Fibroblast of peridontal ligament (primary cell): ENCODE measurements at regions not wholly inside any gene's neighbourhood (a gene's known extent, or its start where the extent isn't known, plus 50 kb on each side); places are given as distances from the start of the nearest gene placed in this dataset.

Experiments
- DNase-seq: peaks from one replicate; pipeline ENCODE4 v3.0.0-alpha.2; 2010; ENCODE audit errors: extremely low read depth

DNA sequence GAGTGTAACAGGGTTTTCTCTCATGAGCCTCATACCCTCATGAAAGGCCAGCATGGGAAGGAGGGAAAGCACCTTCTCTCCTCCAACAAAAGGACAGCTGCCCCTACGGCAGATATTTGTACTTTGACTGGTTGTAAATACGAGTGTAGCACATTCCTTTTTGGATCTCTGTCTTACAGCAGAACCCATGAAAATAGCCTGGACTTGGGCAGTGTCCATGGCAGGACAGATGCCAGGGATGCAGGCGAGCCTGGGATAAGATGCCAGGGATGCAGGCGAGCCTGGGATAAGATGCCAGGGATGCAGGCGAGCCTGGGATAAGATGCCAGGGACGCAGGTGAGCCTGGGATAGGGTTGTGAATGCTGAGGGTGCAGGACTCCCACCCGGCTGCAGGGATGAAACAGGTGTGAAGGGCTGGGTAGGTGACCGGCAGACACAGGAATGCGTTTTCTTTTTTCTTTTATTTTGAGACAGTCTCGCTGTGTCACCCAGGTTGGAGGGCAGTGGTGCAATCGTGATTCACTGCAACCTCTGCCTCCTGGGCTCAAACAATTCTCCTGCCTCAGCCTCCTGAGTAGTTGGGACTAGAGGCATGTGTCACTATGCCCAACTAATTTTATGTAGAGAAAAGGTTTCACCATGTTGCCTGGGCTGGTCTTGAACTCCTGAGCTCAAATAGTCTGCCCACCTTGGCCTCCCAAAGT lies 120.0 kb downstream of the BEGAIN start:
- no peak for DNase-seq

DNA sequence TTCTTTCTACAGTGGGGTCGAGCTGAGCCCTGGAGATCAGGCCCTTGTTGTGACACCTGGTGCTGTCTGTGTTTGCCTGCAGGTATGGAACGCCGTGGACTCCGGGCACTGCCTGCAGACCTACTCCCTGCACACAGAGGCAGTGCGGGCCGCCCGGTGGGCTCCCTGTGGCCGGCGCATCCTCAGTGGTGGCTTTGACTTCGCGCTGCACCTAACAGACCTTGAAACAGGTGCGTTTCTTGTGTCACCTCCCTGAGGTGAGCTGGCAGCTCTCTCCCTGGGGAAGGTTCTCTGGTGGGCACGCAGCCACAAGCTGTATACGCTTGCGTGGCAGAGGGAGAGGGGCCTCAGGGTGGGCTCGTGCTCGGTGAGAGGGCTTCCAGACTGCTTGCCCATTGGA lies 119.3 kb downstream of the BEGAIN start:
- no peak for DNase-seq

DNA sequence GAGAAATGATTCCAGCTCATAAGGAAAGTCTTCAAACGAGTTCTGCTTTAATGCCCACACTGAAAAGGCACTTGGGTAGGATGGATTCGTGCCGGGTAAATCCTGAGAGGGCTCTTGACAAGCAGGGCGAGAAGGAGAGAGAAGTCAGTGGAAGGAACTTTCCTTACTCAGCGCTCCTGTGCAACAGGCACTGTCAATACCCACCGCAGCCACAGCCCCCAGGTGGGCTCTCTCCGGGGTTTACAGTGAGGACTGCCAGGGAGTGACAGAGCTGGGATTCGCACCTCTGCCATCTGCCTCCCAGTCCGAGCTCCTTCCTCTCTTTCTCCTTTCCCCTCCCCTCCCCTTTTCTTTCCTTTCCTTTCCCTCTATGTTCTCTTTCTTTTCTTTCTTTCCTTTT lies 118.7 kb downstream of the BEGAIN start:
- no peak for DNase-seq

DNA sequence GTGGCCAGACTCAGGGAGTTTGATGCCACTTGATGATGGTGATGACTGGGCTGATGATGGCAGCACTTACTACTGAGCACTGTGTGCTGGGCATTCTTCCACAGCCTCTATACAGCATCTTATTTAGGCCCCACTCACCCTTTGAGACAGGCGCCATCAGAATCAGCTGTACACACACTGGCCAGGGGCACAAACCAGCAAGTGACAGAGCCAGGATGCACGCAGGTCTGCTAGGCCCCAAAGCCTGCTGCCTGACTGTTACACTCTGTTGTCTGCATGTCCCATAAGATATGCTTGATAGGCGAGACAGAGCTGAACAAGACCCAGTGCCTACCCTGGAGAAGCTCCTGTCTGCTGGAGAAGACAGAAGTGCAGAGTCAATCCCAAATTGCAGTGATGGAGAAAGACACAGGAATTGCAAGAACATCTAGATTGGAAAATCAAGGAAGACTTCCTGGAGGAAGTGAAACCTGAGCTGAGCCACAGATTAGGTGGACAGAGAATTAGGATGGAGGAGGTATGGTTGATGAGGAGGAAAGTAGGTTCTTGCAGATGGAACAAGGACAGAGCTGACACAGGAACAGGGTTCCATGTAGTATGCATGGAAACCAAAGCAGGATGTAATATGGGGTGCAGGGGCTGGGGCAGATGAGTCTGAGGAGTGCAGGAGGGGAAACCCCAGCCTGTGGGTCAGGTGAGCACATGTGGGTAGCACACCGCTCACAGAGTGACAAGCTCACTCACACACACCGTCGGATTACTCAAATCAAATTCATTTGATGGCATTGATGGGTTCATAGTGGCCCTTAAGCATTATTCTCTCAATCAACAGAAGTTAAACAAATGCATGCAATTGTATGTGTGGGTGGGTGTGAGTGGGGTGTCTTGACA lies 117.3 kb downstream of the BEGAIN start:
- DNase-seq = no peak

DNA sequence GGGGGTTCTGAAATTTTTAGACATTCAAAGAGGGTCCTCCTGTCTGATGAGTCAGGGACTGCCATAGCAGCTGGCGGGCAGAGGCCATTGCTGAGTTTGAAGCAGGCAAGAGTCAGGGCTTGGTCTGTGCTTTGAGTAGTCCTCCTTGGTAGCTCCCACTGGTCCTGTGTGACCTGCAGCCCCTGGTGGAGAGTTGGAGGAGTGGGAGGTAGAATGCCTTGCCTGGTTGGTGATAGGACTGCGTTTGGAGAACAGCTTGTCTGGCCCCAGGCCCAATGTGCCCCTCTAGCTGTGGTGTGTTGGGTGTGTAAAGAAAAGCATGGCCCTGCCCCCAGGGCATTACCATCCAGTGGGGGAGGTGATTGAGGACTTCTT lies 116.7 kb downstream of the BEGAIN start:
- DNase-seq = no peak

DNA sequence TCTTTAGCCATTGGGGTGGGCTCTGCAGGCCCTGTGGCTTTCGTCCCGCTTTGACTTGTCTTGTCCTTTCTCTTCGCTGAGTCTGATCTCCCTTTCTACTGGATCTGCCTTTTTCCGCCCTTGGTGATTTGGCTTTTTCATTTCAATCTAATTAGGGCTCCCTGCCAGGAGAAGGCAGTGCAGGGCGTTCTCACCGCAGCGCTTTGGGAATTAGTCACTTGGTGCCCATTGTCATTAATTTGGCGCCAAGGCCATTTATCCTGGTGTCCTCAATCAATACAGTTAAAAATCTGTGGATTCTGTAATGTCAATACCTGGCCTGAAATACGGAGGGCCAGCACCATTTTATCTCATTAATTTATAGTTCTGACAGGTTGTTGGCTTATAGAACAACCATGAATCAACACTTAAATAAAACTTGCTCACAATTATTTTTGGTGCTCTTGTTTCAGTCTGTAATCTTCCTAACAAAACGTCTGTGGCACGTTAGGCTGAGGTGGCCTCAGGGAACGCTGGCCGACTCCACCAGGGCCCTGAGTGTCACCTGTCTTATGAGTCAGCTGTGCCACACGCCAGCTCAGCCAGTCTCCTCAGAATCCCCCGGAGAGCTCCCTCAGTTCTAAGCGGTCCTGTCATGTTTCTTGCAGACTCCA lies 115.7 kb downstream of the BEGAIN start:
- DNase-seq = no peak

DNA sequence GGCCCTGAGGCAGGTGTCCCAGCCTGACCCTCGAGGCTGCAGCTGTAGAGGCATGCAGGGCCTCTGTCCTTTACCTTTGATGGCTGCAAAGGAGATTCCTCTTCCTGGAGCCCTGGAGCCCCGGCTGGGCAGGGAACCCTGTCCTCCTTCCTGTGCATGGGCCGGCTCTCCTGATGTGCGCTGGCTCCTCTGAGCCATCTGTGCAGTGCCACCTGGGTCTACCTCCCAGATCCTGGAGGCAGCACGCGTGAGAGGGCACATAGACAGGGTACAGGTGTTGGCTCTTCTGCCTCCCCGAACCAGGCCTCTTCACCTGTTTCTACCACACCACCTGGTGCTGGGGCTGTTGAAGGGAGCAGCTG lies 115.1 kb downstream of the BEGAIN start:
- DNase-seq = no peak

DNA sequence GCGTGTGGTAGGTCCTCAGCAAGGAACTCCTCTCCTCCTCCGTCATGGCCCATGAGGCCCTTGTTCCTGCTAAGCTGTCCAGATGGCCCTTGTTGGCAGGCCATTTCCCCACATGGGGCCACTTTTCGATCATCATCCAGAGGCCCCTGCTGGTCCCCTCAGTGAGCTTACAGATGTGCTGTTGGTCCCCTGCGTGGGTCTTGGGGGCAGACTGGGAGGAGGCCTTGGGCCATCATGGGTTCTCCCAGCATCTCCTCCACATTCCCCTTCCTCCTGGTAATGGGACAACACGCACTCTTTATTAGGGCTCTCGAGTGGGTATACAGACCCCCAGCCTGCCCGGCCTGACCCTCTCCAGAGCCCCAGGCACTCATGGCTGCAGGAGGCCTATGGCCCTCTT lies 114.7 kb downstream of the BEGAIN start:
- no peak for DNase-seq

DNA sequence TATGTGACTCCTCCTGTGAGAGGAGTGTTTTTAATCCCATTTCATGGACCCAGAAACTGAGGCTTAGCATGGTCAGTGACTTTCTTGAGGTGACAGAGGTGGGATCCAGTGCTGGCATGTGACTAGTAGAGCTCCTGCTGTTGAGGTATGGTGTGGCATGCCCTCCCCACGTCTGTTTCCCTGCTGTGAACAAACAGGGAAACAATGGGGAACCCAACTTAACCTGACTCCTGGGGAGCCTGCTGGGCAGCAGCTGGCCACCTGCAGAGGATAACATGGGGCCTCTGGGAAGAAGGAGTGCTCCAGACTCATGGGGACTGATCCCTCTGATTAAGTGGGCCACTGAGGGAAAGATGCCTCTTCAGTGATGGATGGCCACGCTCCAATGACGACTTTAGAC lies 114.0 kb downstream of the BEGAIN start:
- no peak for DNase-seq

DNA sequence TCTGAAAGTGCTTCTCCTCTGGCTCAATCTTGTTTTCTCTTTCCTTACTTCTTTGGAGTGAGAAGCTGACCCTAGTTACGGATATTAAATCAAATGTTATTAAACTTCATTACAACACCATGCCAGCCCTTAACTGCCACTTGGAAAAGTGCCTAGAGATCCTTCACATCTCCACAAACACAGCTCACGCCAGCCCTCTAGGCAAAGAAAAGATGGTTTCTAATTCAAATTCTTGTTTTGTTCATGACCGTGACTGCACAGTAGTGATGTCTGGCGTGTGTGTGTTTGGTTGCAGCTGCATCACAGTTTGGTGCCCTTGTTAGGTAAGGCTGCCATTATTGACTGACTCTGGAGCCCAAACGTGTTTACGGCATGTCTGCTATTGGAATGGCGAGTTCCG lies 113.0 kb downstream of the BEGAIN start:
- DNase-seq = no peak

DNA sequence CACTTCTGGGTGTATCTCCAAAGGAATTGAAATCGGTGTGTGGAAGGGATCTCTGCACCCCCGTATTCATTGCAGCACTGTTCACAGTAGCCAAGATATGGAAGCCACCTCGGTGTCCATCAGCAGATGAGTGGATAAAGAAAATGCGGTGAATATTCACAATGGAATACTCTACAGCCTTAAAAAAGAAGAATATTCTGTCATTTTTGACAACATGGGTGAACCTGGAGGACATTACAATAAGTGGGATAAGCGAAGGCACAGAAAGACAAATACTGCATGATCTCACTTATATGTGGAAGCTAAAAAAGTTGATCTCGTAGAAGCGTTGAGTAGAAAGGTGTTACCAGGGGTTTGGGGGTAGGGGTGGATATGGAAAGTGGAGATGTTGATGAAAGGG lies 111.9 kb downstream of the BEGAIN start:
- no peak for DNase-seq

DNA sequence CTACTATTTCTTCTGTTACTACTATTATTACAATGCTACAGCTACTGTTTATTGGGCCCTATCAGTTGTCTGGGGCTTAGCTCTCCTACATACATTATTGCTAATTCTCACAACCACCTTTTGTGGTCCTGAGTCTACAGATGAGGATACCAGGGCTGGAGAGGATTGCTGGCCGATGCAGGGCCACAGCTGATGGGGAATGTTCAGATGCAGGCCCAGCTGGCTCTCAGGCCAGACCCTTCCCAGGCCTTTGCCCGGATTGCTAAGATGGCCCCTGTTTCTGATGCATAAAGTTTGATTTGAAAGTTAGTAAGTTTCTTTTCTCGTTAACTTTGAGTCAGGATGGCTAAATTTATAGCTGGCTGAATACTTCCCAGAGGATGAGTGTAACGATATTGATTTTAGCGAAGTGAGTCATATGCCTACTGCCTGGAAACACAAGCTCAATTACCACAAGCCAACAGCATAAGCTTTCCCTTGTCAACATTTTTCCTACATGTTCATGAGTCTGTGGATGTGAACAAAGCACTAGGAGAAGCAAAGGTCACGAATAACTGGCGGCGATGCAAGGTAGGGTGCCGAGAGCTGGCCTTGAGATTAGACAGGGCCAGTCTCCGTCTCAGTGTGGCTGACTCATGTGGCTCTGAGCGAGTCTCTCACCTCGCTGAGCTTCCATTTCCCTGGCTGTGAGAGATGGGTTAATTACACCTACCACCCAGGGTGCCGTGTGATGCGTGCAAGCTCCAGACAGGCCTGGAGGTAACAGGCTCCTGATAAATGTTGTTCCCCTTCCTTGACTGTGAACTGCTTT lies 111.0 kb downstream of the BEGAIN start:
- peak; percentile 95 for DNase-seq

DNA sequence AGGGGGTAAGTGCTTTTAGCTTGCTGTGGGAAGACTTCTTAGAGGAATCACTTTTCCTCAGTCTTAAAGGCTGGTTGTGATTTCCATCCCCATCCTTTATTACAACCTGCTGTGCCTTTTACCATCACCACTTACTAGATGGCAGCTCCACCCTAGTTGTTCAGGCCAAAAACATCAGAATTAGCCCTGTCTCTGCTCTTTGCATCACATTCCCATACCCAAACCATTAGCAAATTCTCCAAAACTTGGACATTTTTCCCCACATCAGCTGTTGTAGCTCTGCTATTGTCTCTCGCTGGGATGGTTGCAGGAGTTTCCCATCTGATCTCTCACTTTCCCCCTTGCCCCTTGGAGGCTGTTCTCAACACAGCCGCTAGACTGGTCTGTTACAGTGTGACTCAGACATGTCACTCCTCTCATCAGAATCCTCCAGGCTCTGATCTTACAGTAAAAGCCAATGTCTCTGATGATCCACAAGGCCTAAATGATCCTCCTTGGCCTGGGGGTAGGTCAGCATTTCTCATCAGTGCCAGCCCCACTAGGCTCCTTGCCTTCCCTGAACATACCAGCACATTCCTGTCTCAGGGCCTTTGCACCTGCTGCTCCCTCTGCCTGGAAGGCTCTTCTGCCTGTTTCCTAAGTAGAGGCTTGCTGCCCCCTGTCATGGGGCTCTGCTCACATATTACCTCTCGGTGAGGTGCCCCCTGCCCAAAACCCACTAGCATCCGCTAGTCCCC lies 102.5 kb downstream of the BEGAIN start:
- peak; percentile 67 for DNase-seq

DNA sequence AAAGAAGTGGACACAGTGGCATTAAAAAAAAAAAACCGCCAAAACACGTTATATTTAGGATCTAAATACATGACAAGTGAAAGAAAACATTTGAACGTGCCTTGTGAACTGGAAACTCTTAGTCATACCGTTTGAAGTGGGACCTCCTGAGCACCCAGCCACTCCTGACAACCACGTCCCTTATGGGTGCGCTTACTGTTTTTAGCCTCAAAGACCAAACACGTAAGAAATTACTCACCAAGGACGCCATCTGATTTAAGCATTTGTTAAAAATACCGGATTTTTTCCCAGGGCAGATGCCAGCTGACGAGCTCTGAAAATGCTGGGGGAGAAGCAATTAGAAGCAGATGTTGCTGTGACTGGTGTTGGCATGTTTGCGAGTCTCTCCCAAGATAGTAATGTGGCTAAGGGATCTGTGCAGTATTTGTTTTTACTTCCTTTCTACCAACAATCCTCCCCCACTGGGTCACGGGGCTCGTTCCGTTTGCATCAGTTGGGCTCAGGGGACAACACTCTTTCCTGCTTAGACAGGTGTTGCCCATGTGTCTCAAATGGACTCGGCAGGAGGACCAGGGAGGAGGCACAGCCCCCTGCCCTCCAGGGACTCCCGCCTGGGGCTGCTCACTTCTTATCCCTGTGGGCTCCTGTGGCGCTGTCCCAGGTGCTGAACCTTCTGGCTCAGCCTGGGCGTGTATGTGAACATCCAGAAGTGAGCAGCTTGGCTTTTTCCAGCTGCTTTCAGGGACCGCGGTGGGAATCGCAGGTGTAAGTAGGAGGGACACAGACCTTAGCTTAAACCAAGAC lies 101.0 kb downstream of the BEGAIN start:
- peak; percentile 98 for DNase-seq
